ENCODE measurements at regions not wholly inside any gene's neighbourhood (a gene's known extent, or its start where the extent isn't known, plus 50 kb on each side); places are given as distances from the start of the nearest gene placed in this dataset.

- Histone ChIP-seq H3K9me3 (ENCODE audit: control insufficient read depth, low read depth, low read length) (peaks cover 3% of the 10 kb centered on the region), H3K9me1 (ENCODE audit: control insufficient read depth, extremely low read depth, insufficient read depth, low read length) (no peaks in the 10 kb centered on the region), H3K36me3 (ENCODE audit: control insufficient read depth in 2 of 2, extremely low read depth in 1 of 2, insufficient read depth in 2 of 2, low read length in 2 of 2) (no peaks in the 10 kb centered on the region), H4K20me1 (ENCODE audit: control insufficient read depth, extremely low read depth, insufficient read depth, low read length) (no peaks in the 10 kb centered on the region), H3K4me1 (ENCODE audit: control insufficient read depth, extremely low read depth, insufficient read depth, low read length) (peaks cover 27% of the 10 kb centered on the region), H3K27me3 (ENCODE audit: control insufficient read depth, extremely low read depth, insufficient read depth, low read length) (no peaks in the 10 kb centered on the region), H3K27ac (ENCODE audit: control insufficient read depth, insufficient read depth, low read length) (no peak overlapping the region), H3K79me2 (ENCODE audit: control insufficient read depth, insufficient read depth, low read length) (no peaks in the 10 kb centered on the region), H2AFZ (ENCODE audit: control insufficient read depth, low read length) (peak overlapping the region; percentile 46), H3K9ac (ENCODE audit: control insufficient read depth, extremely low read depth, insufficient read depth, low read length) (no peak overlapping the region), H3K4me3 (ENCODE audit: control insufficient read depth in 2 of 3, extremely low read depth in 1 of 3, insufficient read depth in 2 of 3, low read depth in 1 of 3, low read length in 3 of 3) (no peak overlapping the region), H3K4me2 (ENCODE audit: control insufficient read depth, extremely low read depth, insufficient read depth, low read depth, low read length) (no peak overlapping the region)
- no peak for TF ChIP-seq EZH2 (IDR thresholded peaks at IDR 0.05; ENCODE audit: low read length)
- TF ChIP-seq, protein P1, sequence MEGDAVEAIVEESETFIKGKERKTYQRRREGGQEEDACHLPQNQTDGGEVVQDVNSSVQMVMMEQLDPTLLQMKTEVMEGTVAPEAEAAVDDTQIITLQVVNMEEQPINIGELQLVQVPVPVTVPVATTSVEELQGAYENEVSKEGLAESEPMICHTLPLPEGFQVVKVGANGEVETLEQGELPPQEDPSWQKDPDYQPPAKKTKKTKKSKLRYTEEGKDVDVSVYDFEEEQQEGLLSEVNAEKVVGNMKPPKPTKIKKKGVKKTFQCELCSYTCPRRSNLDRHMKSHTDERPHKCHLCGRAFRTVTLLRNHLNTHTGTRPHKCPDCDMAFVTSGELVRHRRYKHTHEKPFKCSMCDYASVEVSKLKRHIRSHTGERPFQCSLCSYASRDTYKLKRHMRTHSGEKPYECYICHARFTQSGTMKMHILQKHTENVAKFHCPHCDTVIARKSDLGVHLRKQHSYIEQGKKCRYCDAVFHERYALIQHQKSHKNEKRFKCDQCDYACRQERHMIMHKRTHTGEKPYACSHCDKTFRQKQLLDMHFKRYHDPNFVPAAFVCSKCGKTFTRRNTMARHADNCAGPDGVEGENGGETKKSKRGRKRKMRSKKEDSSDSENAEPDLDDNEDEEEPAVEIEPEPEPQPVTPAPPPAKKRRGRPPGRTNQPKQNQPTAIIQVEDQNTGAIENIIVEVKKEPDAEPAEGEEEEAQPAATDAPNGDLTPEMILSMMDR (optimal IDR thresholded peaks at IDR 0.05 in 1 of 3, IDR thresholded peaks at IDR 0.05 in 1 of 3, conservative IDR thresholded peaks at IDR 0.05 in 1 of 3; ENCODE audit: extremely low read depth in 1 of 3, insufficient read depth in 2 of 3, low read length in 3 of 3) = no peak
- FAIRE-seq (no peak), DNase-seq (ENCODE audit: low read depth, low spot score) (no peak)
- dilution Hi-C loops (cut with MboI; ENCODE audit: extremely low pct_ligation_motif_present, low sequenced_read_pairs) = no loop called here
These were observed 70.1 kb upstream of the PNPT1 start for GRCh38 chr2:55763721-55764120.

DNA sequence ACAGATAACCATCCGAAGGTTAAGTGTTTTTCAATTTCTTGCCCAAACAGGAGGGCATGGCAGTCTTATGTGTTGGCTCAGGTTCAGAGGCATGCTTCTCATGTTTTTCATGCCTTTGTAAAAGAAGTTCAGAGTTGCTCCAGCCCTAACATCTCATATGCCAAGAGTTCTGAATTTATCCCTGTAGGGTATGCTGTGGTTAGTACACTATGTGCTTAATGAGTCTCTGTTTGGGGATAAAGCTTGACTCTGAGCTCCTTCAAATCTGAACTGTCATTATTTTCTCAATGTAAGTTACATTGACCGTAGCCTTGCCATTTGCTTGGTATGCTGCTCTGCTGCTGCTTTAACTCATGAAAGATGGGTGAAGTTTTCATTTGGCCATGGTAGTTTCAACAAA, 67.9 kb upstream of the PNPT1 start:
- Histone ChIP-seq H3K9me3 (ENCODE audit: control insufficient read depth, low read depth, low read length) (no peaks in the 10 kb centered on the region), H2AFZ (ENCODE audit: control insufficient read depth, low read length) (peak overlapping the region; percentile 66), H3K4me3 (ENCODE audit: control insufficient read depth in 2 of 3, extremely low read depth in 1 of 3, insufficient read depth in 2 of 3, low read depth in 1 of 3, low read length in 3 of 3) (peak overlapping the region in 1 of 3 experiments; percentile 13), H3K9me1 (ENCODE audit: control insufficient read depth, extremely low read depth, insufficient read depth, low read length) (no peaks in the 10 kb centered on the region), H3K27ac (ENCODE audit: control insufficient read depth, insufficient read depth, low read length) (no peak overlapping the region), H3K9ac (ENCODE audit: control insufficient read depth, extremely low read depth, insufficient read depth, low read length) (no peak overlapping the region), H3K4me1 (ENCODE audit: control insufficient read depth, extremely low read depth, insufficient read depth, low read length) (peaks cover 27% of the 10 kb centered on the region), H3K4me2 (ENCODE audit: control insufficient read depth, extremely low read depth, insufficient read depth, low read depth, low read length) (peak overlapping the region; percentile 42), H4K20me1 (ENCODE audit: control insufficient read depth, extremely low read depth, insufficient read depth, low read length) (no peaks in the 10 kb centered on the region), H3K79me2 (ENCODE audit: control insufficient read depth, insufficient read depth, low read length) (no peaks in the 10 kb centered on the region), H3K36me3 (ENCODE audit: control insufficient read depth in 2 of 2, extremely low read depth in 1 of 2, insufficient read depth in 2 of 2, low read length in 2 of 2) (no peaks in the 10 kb centered on the region), H3K27me3 (ENCODE audit: control insufficient read depth, extremely low read depth, insufficient read depth, low read length) (no peaks in the 10 kb centered on the region)
- peak; percentile 42 for DNase-seq (ENCODE audit: low read depth, low spot score)
- dilution Hi-C loops (cut with MboI; ENCODE audit: extremely low pct_ligation_motif_present, low sequenced_read_pairs) = no loop called here
- TF ChIP-seq EZH2 (IDR thresholded peaks at IDR 0.05; ENCODE audit: low read length) = no peak
- TF ChIP-seq, protein P1 (optimal IDR thresholded peaks at IDR 0.05 in 1 of 3, IDR thresholded peaks at IDR 0.05 in 1 of 3, conservative IDR thresholded peaks at IDR 0.05 in 1 of 3; ENCODE audit: extremely low read depth in 1 of 3, insufficient read depth in 2 of 3, low read length in 3 of 3) = no peak
- FAIRE-seq = peak; percentile 99
